K562 (cell line): ENCODE measurements at regions not wholly inside any gene's neighbourhood (a gene's known extent, or its start where the extent isn't known, plus 50 kb on each side); places are given as distances from the start of the nearest gene placed in this dataset.

Experiments used
- ARID1B ChIP-seq: fragments of 450-650 bp; IDR thresholded peaks from 2 replicates; pipeline ENCODE4 v1.6.1; 2016; ENCODE audit warnings: antibody characterized with exemption, mild to moderate bottlenecking, inconsistent platforms
- ATF6 ChIP-seq: sonication (generic); formaldehyde crosslinking; IDR thresholded peaks from 2 replicates; pipeline ENCODE4 v1.4.0; 2020; ENCODE audit warnings: mild to moderate bottlenecking, missing genetic modification reagents
- CHD7 ChIP-seq: fragments of 200-600 bp; sonication (generic); IDR thresholded peaks from one replicate; pipeline ENCODE4 v1.6.1; 2012; ENCODE audit warnings: mild to moderate bottlenecking, low read depth, low read length, inconsistent platforms
- ZNF3 ChIP-seq: fragments of 250-450 bp; sonication (Bioruptor Pico); IDR thresholded peaks from 2 replicates; pipeline ENCODE4 v1.5.0; 2021; ENCODE audit warnings: mild to moderate bottlenecking, moderate library complexity
- ZNF699 ChIP-seq: fragments of 250-450 bp; sonication (Bioruptor Pico); IDR thresholded peaks from 2 replicates; pipeline ENCODE4 v1.8.0; 2021; ENCODE audit warnings: mild to moderate bottlenecking, moderate library complexity; ENCODE audit not compliant: insufficient replicate concordance

- TF ChIP-seq CHD7 = no peak
- no peak for TF ChIP-seq ATF6
- no peak for TF ChIP-seq ZNF699 (CRISPR knock-in tag)
- no peak for TF ChIP-seq ZNF3 (CRISPR knock-in tag)
- TF ChIP-seq ARID1B = no peak
Observed at GRCh38 chr2:236498369-236498768, 71.3 kb upstream of the ACKR3 start (continued).
